GM20000 (cell line): ENCODE measurements at regions not wholly inside any gene's neighbourhood (a gene's known extent, or its start where the extent isn't known, plus 50 kb on each side); places are given as distances from the start of the nearest gene placed in this dataset.

Experiments used
- DNase-seq: peaks from one replicate; pipeline ENCODE4 v3.0.0; 2012; ENCODE audit warnings: low spot score
- TF ChIP-seq, protein P1 (sequence below): IDR thresholded peaks from 2 replicates; pipeline ENCODE4 v1.5.1; 2012; ENCODE audit warnings: mild to moderate bottlenecking, control low read depth; ENCODE audit errors: extremely low read depth, missing control alignments

- no peak for DNase-seq
- TF ChIP-seq, protein P1, sequence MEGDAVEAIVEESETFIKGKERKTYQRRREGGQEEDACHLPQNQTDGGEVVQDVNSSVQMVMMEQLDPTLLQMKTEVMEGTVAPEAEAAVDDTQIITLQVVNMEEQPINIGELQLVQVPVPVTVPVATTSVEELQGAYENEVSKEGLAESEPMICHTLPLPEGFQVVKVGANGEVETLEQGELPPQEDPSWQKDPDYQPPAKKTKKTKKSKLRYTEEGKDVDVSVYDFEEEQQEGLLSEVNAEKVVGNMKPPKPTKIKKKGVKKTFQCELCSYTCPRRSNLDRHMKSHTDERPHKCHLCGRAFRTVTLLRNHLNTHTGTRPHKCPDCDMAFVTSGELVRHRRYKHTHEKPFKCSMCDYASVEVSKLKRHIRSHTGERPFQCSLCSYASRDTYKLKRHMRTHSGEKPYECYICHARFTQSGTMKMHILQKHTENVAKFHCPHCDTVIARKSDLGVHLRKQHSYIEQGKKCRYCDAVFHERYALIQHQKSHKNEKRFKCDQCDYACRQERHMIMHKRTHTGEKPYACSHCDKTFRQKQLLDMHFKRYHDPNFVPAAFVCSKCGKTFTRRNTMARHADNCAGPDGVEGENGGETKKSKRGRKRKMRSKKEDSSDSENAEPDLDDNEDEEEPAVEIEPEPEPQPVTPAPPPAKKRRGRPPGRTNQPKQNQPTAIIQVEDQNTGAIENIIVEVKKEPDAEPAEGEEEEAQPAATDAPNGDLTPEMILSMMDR, result no peak
These were observed 81.6 kb upstream of the NFIB start for GRCh38 chr9:14395317-14396082.

DNA sequence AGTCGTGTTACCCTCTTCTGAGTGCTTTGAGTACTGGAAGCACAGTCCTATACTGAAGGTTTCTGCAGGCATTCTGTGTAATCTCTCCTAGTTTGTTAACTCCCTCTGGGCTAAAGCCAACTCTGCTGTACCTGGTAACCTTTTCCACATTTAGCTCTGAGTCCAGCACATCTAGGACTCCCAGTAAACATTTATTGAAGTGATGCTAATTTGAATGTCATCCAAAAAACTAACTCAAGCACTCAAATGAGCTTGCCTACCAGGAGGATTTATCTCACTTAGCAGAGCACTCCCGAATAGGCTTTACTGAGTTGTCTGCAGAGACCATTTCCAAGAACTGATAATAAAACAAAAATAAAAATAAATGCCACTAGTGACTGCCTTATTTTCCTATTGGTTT, 79.5 kb upstream of the NFIB start:
- no peak for DNase-seq
- TF ChIP-seq, protein P1, result no peak

GRCh38 chr9:14391620-14392019, 77.7 kb upstream of the NFIB start:
- DNase-seq, result no peak
- TF ChIP-seq, protein P1, result no peak

DNA sequence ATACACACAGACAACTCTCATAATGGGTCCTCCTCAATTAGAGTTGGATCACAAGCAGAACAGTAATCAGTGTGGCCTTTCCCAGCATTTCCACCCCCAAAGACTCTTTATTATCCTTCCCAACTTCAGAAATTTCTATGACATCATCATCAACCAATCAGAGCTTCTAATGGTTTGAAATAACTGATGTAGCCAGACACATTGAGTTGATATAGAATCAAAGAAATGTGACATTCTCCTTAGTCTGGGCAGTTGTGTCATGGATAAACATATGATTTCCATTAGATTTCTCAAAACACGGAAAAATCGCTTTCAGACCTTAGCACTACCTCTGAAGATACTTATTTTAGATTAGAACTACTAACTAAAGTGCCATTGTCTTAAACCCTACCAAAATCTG, 75.7 kb upstream of the NFIB start:
- TF ChIP-seq, protein P1, result no peak
- no peak for DNase-seq

DNA sequence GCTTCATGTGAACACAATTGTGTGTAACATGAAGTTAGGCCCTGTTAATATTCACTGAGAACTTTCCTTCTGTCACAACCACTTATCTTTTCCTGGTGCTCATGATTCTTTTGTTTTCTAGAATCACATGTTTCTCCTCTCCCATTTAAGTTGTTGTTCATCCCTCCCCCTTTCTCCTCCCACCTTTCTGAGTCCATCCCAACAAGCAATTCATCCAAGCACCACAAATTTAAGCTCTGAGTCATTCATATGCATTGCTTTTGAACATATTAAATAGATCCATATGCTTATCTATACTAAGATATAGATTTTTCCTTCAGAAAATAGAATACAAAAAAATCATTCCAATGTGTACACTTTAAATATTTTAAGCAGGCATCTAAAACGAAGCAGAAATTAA, 75.2 kb upstream of the NFIB start:
- TF ChIP-seq, protein P1, result no peak

DNA sequence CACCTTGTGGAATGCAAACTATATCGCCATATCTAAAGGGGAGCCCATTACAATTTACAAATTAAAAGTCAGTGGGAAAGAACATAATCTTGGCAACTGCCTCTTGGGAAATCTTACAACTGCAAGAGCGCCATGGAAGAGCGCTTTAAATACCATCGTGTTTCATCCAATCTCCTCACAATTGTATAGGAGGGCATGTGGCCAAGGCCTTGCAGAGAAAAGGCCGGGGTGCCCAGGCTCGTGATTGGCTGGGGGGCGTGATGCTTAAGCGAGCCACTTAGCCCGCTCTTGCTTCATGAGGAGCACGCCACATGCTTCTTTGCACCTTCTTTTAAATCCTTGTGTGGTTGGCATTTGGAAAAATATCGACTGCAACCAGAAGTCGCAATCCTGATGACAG, 69.8 kb upstream of the NFIB start:
- DNase-seq, result no peak
- TF ChIP-seq, protein P1, result no peak

More for the DNA sequence above, 75.2 kb upstream of the NFIB start:
- DNase-seq, result no peak

GRCh38 chr9:14383294-14383693, 69.4 kb upstream of the NFIB start:
- TF ChIP-seq, protein P1, result no peak
- DNase-seq, result no peak
